Fibroblast of lung (primary cell): ENCODE measurements at regions not wholly inside any gene's neighbourhood (a gene's known extent, or its start where the extent isn't known, plus 50 kb on each side); places are given as distances from the start of the nearest gene placed in this dataset.
A peak's percentile ranks its signal among the peaks of the same experiment; 100 is the strongest.

Source experiments
- DNase-seq, 2 donors: peaks; one replicate each; pipeline versions ENCODE4 v3.0.0 to v3.0.0-alpha.2; 2010; ENCODE audit warnings: low read depth in 2 of 2
- H2AFZ ChIP-seq: 2 replicates; pipeline ENCODE4 v1.5.1; 2012; ENCODE audit warnings: low read length, control low read depth, inconsistent platforms
- H3K27ac ChIP-seq: 2 replicates; pipeline ENCODE4 v1.5.1; 2011; ENCODE audit warnings: low read length, control low read depth; ENCODE audit not compliant: insufficient read depth
- H3K27me3 ChIP-seq: 2 replicates; pipeline ENCODE4 v1.5.1; 2011; ENCODE audit warnings: mild to moderate bottlenecking, low read length; ENCODE audit not compliant: control insufficient read depth, insufficient read depth
- H3K36me3 ChIP-seq: 2 replicates; pipeline ENCODE4 v1.5.1; 2011; ENCODE audit warnings: low read length; ENCODE audit not compliant: control insufficient read depth, insufficient read depth
- H3K4me1 ChIP-seq: 2 replicates; pipeline ENCODE4 v1.5.1; 2011; ENCODE audit warnings: low read length; ENCODE audit not compliant: control insufficient read depth, insufficient read depth; ENCODE audit errors: extremely low read depth
- H3K4me2 ChIP-seq: 2 replicates; pipeline ENCODE4 v1.5.1; 2011; ENCODE audit warnings: low read length, control low read depth; ENCODE audit not compliant: insufficient read depth; ENCODE audit errors: extremely low read depth
- H3K4me3 ChIP-seq, 4 experiments: fragments of 200-600 bp in 1 of 4; sonication (generic) in 1 of 4; replicated peaks in 1 of 4; 2 replicates each; pipeline ENCODE4 v1.5.1; 2011 to 2016; ENCODE audit warnings: low read length in 4 of 4, low read depth in 3 of 4, mild to moderate bottlenecking in 3 of 4, control low read depth in 2 of 4, inconsistent platforms in 1 of 4, mixed read lengths in 1 of 4; ENCODE audit not compliant: insufficient read depth in 1 of 4; ENCODE audit errors: control extremely low read depth in 1 of 4
- H3K79me2 ChIP-seq: 2 replicates; pipeline ENCODE4 v1.5.1; 2012; ENCODE audit warnings: mild to moderate bottlenecking, low read length, inconsistent platforms; ENCODE audit not compliant: control insufficient read depth, insufficient read depth
- H3K9ac ChIP-seq: 2 replicates; pipeline ENCODE4 v1.5.1; 2011; ENCODE audit warnings: mild to moderate bottlenecking, low read length, control low read depth; ENCODE audit not compliant: insufficient read depth
- H3K9me3 ChIP-seq: 2 replicates; pipeline ENCODE4 v1.5.1; 2012; ENCODE audit warnings: low read depth, low read length; ENCODE audit not compliant: control insufficient read depth, insufficient read depth
- H4K20me1 ChIP-seq: 2 replicates; pipeline ENCODE4 v1.5.1; 2011; ENCODE audit warnings: low read length; ENCODE audit not compliant: control insufficient read depth, insufficient read depth; ENCODE audit errors: extremely low read depth
- CTCF ChIP-seq, 2 donors: IDR thresholded peaks in 1 of 2; conservative IDR thresholded peaks in 1 of 2; 1 replicate in 1 of 2; 2 replicates in 1 of 2; pipeline ENCODE4 v1.5.1; 2011 to 2012; ENCODE audit warnings: low read length in 2 of 2, control low read depth in 1 of 2, inconsistent platforms in 1 of 2, low read depth in 1 of 2, mild to moderate bottlenecking in 1 of 2
- EZH2 ChIP-seq: IDR thresholded peaks from 2 replicates; pipeline ENCODE4 v1.5.1; 2012; ENCODE audit warnings: low read length, control low read depth, mild to moderate bottlenecking; ENCODE audit errors: missing control alignments

GRCh38 chr2:221120643-221121042 lies 451.5 kb downstream of the EPHA4 start:
- Histone ChIP-seq H3K79me2 (no peaks in the 10 kb centered on the region), H3K9ac (no peak overlapping the region), H3K36me3 (no peaks in the 10 kb centered on the region), H3K27me3 (no peaks in the 10 kb centered on the region), H3K27ac (no peak overlapping the region), H3K4me1 (no peaks in the 10 kb centered on the region), H2AFZ (no peak overlapping the region), H3K4me3 (no peak overlapping the region), H3K4me2 (no peak overlapping the region), H4K20me1 (no peaks in the 10 kb centered on the region), H3K9me3 (no peaks in the 10 kb centered on the region)
- no peak for DNase-seq
- TF ChIP-seq CTCF (conservative IDR thresholded peaks at IDR 0.05 in 1 of 2, IDR thresholded peaks at IDR 0.05 in 1 of 2; ENCODE audit: low read depth in 1 of 2, low read length in 2 of 2) = no peak

GRCh38 chr2:221123396-221123795 lies 448.7 kb downstream of the EPHA4 start:
- Histone ChIP-seq H3K36me3 (no peaks in the 10 kb centered on the region), H3K27ac (no peak overlapping the region), H4K20me1 (no peaks in the 10 kb centered on the region), H3K9ac (no peak overlapping the region), H3K27me3 (no peaks in the 10 kb centered on the region), H3K4me2 (no peak overlapping the region), H3K4me3 (no peak overlapping the region), H2AFZ (no peak overlapping the region), H3K4me1 (no peaks in the 10 kb centered on the region), H3K9me3 (no peaks in the 10 kb centered on the region), H3K79me2 (no peaks in the 10 kb centered on the region)
- TF ChIP-seq EZH2 (no peak), CTCF (conservative IDR thresholded peaks at IDR 0.05 in 1 of 2, IDR thresholded peaks at IDR 0.05 in 1 of 2; ENCODE audit: low read depth in 1 of 2, low read length in 2 of 2) (no peak)
- no peak for DNase-seq

GRCh38 chr2:221124532-221125240 lies 447.4 kb downstream of the EPHA4 start:
- no peaks in the 10 kb centered on the region for H3K79me2 ChIP-seq
- no peaks in the 10 kb centered on the region for H3K27me3 ChIP-seq
- no peak overlapping the region for H3K9ac ChIP-seq
- no peaks in the 10 kb centered on the region for H3K4me1 ChIP-seq
- no peak overlapping the region for H2AFZ ChIP-seq
- peak in 1 of 2 donors; percentile 36 for DNase-seq
- no peak overlapping the region for H3K27ac ChIP-seq
- H4K20me1 ChIP-seq = no peaks in the 10 kb centered on the region
- no peaks in the 10 kb centered on the region for H3K36me3 ChIP-seq
- TF ChIP-seq EZH2 (no peak), CTCF (conservative IDR thresholded peaks at IDR 0.05 in 1 of 2, IDR thresholded peaks at IDR 0.05 in 1 of 2; ENCODE audit: low read depth in 1 of 2, low read length in 2 of 2) (no peak)
- no peaks in the 10 kb centered on the region for H3K9me3 ChIP-seq
- no peak overlapping the region for H3K4me3 ChIP-seq
- no peak overlapping the region for H3K4me2 ChIP-seq
